HepG2 (cell line): ENCODE measurements at regions not wholly inside any gene's neighbourhood (a gene's known extent, or its start where the extent isn't known, plus 50 kb on each side); places are given as distances from the start of the nearest gene placed in this dataset.

Source experiments
- ATF6 ChIP-seq: sonication (generic); formaldehyde crosslinking; conservative IDR thresholded peaks from 2 replicates; pipeline ENCODE4 v1.4.0; 2020; ENCODE audit warnings: missing genetic modification reagents
- RBFOX2 ChIP-seq: fragments of 200-400 bp; formaldehyde crosslinking; IDR thresholded peaks from 2 replicates; pipeline ENCODE4 v1.6.1; 2017; ENCODE audit warnings: low read depth, mild to moderate bottlenecking, low read length
- SMAD1 ChIP-seq: sonication (generic); formaldehyde crosslinking; IDR thresholded peaks from 2 replicates; pipeline ENCODE4 v1.4.0; 2020; ENCODE audit warnings: missing genetic modification reagents, low read depth, mild to moderate bottlenecking, borderline replicate concordance
- ZFP82 ChIP-seq: sonication (generic); formaldehyde crosslinking; IDR thresholded peaks from 2 replicates; pipeline ENCODE4 v1.5.1; 2020; ENCODE audit warnings: mild to moderate bottlenecking, missing genetic modification reagents, borderline replicate concordance
- ZNF646 ChIP-seq: sonication (generic); formaldehyde crosslinking; IDR thresholded peaks from 2 replicates; pipeline ENCODE4 v1.9.0; 2021; ENCODE audit warnings: mild to moderate bottlenecking, missing genetic modification reagents
- ZNF703 ChIP-seq: sonication (generic); formaldehyde crosslinking; IDR thresholded peaks from 2 replicates; pipeline ENCODE4 v1.5.1; 2020; ENCODE audit warnings: missing genetic modification reagents, mild to moderate bottlenecking, moderate library complexity, borderline replicate concordance
- ZNF772 ChIP-seq: sonication (generic); formaldehyde crosslinking; IDR thresholded peaks from 2 replicates; pipeline ENCODE4 v1.5.0; 2020; ENCODE audit warnings: mild to moderate bottlenecking, missing genetic modification reagents
- TF ChIP-seq, protein P1 (sequence below): sonication (generic); formaldehyde crosslinking; IDR thresholded peaks from 2 replicates; pipeline ENCODE4 v1.8.1; 2023; ENCODE audit warnings: mild to moderate bottlenecking, missing genetic modification reagents

DNA sequence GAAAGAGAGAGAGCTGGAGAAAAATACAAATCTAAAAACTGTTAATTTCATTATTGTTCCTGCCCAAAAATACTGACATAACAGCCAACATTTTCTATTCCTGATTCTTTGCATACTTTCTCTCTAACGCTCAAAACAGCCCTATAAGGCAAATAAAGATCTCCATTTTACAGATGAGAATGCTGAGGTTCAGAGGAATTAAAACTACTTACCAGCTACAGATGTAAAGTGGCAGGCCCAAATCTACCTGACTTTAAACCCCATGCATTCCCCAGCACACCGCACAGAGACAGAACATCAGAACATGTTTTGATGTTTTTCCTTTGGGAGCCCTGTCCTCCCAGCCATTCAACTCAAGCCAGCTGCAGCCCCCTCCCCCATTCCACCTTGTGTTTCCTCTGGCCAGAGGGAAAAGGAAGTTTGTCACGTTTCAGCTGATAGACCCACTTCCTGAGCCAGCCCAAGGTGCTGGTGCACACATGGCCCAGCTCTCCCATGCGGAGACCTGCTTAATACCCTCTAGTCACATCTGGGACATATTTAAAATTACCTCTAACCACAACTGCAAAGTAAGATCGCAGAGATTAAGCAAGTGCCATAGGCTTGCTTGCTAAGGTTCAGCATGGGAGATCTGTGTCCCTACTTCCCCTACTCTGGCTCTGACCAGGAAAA lies 133.1 kb upstream of the NFIA start (continued):
- TF ChIP-seq RBFOX2 (no peak), ZFP82 (CRISPR knock-in tag) (no peak), ZNF646 (no peak), ATF6 (no peak), SMAD1 (CRISPR knock-in tag) (no peak), ZNF772 (CRISPR knock-in tag) (no peak), ZNF703 (CRISPR knock-in tag) (no peak)
- TF ChIP-seq, protein P1, sequence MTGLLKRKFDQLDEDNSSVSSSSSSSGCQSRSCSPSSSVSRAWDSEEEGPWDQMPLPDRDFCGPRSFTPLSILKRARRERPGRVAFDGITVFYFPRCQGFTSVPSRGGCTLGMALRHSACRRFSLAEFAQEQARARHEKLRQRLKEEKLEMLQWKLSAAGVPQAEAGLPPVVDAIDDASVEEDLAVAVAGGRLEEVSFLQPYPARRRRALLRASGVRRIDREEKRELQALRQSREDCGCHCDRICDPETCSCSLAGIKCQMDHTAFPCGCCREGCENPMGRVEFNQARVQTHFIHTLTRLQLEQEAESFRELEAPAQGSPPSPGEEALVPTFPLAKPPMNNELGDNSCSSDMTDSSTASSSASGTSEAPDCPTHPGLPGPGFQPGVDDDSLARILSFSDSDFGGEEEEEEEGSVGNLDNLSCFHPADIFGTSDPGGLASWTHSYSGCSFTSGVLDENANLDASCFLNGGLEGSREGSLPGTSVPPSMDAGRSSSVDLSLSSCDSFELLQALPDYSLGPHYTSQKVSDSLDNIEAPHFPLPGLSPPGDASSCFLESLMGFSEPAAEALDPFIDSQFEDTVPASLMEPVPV (CRISPR knock-in tag) = no peak
